ENCODE measurements at regions not wholly inside any gene's neighbourhood (a gene's known extent, or its start where the extent isn't known, plus 50 kb on each side); places are given as distances from the start of the nearest gene placed in this dataset.

DNA sequence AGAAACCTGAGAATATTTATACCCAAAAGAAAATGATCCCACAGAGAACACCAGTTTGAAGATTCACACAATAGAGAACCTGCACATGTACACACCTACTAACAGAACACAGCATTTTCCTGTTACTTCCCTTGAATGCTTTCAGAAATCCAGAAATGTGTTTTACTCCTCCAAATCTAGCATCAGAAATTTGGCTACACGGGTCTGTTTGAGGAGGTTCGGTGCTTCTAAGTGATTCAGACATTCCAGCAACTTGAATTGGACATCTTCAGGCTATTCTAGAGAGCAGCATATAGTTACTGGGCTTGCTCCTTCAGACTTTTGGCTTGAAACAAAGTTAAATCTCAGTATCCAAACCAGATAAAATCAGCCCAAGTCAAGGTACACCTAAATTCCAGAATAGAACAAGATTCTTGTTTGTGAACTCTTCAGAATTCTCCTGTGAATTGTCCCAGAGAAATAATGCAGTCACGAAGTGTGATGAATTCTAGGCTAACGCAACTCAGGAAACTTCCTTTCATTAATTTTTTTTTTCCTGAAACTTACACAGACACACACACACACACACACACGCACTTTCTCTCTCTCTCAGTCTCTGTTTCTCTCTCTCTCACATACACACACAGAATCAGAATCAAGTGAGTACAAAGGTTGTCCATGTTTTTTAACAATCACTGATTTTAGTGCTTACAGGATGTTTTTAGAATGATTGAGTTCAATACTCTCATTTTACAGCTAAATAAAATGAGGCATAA lies 278.4 kb upstream of the SNX7 start (continued):
- TF ChIP-seq, protein P1, sequence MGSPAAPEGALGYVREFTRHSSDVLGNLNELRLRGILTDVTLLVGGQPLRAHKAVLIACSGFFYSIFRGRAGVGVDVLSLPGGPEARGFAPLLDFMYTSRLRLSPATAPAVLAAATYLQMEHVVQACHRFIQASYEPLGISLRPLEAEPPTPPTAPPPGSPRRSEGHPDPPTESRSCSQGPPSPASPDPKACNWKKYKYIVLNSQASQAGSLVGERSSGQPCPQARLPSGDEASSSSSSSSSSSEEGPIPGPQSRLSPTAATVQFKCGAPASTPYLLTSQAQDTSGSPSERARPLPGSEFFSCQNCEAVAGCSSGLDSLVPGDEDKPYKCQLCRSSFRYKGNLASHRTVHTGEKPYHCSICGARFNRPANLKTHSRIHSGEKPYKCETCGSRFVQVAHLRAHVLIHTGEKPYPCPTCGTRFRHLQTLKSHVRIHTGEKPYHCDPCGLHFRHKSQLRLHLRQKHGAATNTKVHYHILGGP (tag by site-specific recombination; IDR thresholded peaks at IDR 0.05) = no peak

DNA sequence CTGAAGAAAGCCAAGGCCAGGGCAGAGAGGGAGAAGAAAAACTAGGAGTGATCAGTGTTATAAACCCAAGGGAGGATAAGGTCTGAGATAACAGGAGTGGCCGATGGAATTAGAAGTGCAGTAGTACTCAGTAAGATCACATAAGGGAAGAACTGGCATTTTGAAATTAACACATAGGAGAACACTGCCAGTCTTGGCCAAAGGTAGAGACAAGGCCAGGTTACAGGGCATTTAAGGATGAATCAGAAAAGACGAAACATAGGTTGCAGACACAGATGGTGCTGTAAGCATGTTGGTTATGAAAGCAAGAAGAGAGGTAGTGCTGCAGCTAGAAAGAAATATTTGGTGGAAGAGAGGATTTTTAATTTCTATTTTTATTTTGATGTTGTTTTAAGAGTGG lies 278.9 kb upstream of the SNX7 start:
- Histone ChIP-seq H3K4me3 (ENCODE audit: low read depth, low read length) (no peak overlapping the region), H3K4me1 (ENCODE audit: control insufficient read depth, insufficient read depth, low read length) (peaks cover 7% of the 10 kb centered on the region; the same call in 1 of the 2 replicates), H3K9me3 (ENCODE audit: control insufficient read depth, insufficient read depth, low read depth, low read length) (no peaks in the 10 kb centered on the region), H3K36me3 (ENCODE audit: control insufficient read depth in 2 of 2, insufficient read depth in 1 of 2, low read length in 2 of 2) (no peaks in the 10 kb centered on the region), H3K27ac (ENCODE audit: extremely low read depth, low read depth, low read length) (no peak overlapping the region)
- ChIA-PET CTCF (interaction anchor here (0.8 kb wide), 1 partner anchor 917 kb away, joined by 4 read pairs; no protein-coding TSS in a partner anchor), POLR2A (no interaction called here)
- no peak for TF ChIP-seq MYNN (tag by site-specific recombination; IDR thresholded peaks at IDR 0.05; ENCODE audit: borderline replicate concordance)
- no peak for TF ChIP-seq ZNF16 (tag by site-specific recombination; IDR thresholded peaks at IDR 0.05; ENCODE audit: low read depth)
- no peak for TF ChIP-seq ZSCAN16 (tag by site-specific recombination; IDR thresholded peaks at IDR 0.05)
- TF ChIP-seq, protein P2, sequence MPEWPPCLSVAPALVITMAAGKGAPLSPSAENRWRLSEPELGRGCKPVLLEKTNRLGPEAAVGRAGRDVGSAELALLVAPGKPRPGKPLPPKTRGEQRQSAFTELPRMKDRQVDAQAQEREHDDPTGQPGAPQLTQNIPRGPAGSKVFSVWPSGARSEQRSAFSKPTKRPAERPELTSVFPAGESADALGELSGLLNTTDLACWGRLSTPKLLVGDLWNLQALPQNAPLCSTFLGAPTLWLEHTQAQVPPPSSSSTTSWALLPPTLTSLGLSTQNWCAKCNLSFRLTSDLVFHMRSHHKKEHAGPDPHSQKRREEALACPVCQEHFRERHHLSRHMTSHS (tag by site-specific recombination; IDR thresholded peaks at IDR 0.05) = no peak
- no peak for TF ChIP-seq EGR2 (tag by site-specific recombination; IDR thresholded peaks at IDR 0.05; ENCODE audit: low read depth)
- no peak for TF ChIP-seq ZNF169 (tag by site-specific recombination; IDR thresholded peaks at IDR 0.05)
- TF ChIP-seq ZNF433 (tag by site-specific recombination; IDR thresholded peaks at IDR 0.05; ENCODE audit: low read depth) = no peak
- no peak for TF ChIP-seq TRIM28 (IDR thresholded peaks at IDR 0.05; ENCODE audit: borderline replicate concordance, low read length)
- no peak for TF ChIP-seq KLF8 (tag by site-specific recombination; IDR thresholded peaks at IDR 0.05)
- TF ChIP-seq, protein P3, sequence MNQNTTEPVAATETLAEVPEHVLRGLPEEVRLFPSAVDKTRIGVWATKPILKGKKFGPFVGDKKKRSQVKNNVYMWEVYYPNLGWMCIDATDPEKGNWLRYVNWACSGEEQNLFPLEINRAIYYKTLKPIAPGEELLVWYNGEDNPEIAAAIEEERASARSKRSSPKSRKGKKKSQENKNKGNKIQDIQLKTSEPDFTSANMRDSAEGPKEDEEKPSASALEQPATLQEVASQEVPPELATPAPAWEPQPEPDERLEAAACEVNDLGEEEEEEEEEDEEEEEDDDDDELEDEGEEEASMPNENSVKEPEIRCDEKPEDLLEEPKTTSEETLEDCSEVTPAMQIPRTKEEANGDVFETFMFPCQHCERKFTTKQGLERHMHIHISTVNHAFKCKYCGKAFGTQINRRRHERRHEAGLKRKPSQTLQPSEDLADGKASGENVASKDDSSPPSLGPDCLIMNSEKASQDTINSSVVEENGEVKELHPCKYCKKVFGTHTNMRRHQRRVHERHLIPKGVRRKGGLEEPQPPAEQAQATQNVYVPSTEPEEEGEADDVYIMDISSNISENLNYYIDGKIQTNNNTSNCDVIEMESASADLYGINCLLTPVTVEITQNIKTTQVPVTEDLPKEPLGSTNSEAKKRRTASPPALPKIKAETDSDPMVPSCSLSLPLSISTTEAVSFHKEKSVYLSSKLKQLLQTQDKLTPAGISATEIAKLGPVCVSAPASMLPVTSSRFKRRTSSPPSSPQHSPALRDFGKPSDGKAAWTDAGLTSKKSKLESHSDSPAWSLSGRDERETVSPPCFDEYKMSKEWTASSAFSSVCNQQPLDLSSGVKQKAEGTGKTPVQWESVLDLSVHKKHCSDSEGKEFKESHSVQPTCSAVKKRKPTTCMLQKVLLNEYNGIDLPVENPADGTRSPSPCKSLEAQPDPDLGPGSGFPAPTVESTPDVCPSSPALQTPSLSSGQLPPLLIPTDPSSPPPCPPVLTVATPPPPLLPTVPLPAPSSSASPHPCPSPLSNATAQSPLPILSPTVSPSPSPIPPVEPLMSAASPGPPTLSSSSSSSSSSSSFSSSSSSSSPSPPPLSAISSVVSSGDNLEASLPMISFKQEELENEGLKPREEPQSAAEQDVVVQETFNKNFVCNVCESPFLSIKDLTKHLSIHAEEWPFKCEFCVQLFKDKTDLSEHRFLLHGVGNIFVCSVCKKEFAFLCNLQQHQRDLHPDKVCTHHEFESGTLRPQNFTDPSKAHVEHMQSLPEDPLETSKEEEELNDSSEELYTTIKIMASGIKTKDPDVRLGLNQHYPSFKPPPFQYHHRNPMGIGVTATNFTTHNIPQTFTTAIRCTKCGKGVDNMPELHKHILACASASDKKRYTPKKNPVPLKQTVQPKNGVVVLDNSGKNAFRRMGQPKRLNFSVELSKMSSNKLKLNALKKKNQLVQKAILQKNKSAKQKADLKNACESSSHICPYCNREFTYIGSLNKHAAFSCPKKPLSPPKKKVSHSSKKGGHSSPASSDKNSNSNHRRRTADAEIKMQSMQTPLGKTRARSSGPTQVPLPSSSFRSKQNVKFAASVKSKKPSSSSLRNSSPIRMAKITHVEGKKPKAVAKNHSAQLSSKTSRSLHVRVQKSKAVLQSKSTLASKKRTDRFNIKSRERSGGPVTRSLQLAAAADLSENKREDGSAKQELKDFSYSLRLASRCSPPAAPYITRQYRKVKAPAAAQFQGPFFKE (tag by site-specific recombination; IDR thresholded peaks at IDR 0.05; ENCODE audit: borderline replicate concordance) = no peak

DNA sequence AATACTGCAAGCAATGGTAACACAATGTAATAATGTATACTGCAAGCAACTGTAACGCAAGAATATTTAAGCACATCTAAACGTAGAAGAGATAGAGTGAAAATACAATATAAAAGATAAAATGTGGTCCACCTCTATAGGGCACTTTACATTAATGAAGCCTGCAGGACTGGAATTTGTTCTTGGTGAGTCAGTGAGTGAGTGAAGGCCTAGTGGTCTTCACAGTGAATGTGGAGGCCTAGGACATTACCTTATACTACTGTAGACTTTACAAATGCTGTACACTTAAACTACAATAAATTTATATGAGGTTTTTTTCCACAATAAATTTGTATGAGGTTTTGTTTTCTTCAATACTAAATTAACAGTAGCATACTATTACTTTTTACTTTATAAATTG lies 287.4 kb upstream of the SNX7 start:
- CTCF ChIA-PET = no interaction called here
- POLR2A ChIA-PET = no interaction called here
- no peak for TF ChIP-seq ZBTB20 (tag by site-specific recombination; IDR thresholded peaks at IDR 0.05)
- TF ChIP-seq ZNF221 (tag by site-specific recombination; IDR thresholded peaks at IDR 0.05; ENCODE audit: borderline replicate concordance) = no peak

More for the DNA sequence above, 287.4 kb upstream of the SNX7 start:
- Histone ChIP-seq H3K27ac (ENCODE audit: extremely low read depth, low read depth, low read length) (no peak overlapping the region), H3K4me1 (ENCODE audit: control insufficient read depth, insufficient read depth, low read length) (no peaks in the 10 kb centered on the region), H3K4me3 (ENCODE audit: low read depth, low read length) (no peak overlapping the region), H3K36me3 (ENCODE audit: control insufficient read depth in 2 of 2, insufficient read depth in 1 of 2, low read length in 2 of 2) (no peaks in the 10 kb centered on the region), H3K9me3 (ENCODE audit: control insufficient read depth, insufficient read depth, low read depth, low read length) (no peaks in the 10 kb centered on the region)
